ENCODE measurements at regions not wholly inside any gene's neighbourhood (a gene's known extent, or its start where the extent isn't known, plus 50 kb on each side); places are given as distances from the start of the nearest gene placed in this dataset.

DNA sequence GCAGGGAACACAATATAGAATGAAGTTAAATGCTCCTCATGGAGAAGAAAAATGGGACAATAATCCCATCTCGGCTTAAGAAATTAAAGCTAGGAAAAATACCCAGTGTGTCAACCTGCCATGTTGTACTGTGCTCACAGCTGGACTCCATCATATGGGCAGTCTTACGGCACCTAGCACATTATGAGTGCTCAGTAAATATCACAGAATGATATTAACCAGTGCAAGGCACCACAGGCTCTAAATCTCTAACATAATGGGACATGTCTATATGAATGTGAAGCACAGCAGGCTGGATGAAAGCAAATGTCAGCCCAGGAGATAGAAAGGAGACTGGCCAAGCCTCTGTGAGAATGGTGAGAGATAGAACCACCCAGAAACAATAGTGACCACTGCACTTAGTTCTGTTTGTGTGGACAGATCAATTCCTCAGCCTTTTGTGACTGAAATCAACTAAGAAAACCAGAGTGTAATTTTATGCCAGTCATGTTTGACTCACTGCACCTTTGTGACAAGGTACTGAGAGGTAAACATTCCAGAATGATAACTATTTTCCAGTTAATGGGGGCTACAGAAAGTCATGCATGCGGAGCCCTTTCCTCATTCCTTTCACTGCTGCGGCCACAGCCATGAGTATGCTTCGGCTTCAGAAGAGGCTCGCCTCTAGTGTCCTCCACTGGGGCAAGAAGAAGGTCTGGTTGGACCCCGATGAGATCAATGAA lies 140.4 kb upstream of the CDH6 start:
- H2AFZ ChIP-seq (ENCODE audit: low read depth, low read length) = no peak overlapping the region
- H3K9me3 ChIP-seq (ENCODE audit: low read length) = no peaks in the 10 kb centered on the region
- H3K36me3 ChIP-seq (ENCODE audit: insufficient read depth, low read length) = no peaks in the 10 kb centered on the region
- H3K27me3 ChIP-seq (ENCODE audit: insufficient read depth, low read length) = no peaks in the 10 kb centered on the region
- H3K4me1 ChIP-seq (ENCODE audit: insufficient read depth, low read length) = peaks cover 4% of the 10 kb centered on the region
- H3K4me3 ChIP-seq (ENCODE audit: low read length) = no peak overlapping the region

DNA sequence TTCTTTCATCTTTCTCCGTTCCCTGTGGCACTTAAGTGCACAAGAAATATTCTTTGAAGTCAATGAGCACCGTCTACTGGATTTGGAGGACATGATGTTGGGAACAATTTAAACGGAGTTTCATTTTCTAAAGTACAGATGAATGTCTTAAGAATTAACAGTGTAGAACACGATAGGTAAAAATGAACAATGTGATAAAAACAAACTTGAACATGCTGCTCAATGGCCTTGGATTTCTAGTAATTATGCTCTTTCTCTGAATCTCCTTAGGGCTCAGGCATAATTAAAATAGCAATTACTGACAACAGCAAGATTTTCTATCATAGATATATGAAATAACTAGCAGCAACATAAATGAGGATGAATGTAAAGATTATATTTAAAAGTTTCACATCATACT lies 142.2 kb upstream of the CDH6 start:
- no peaks in the 10 kb centered on the region for H3K36me3 ChIP-seq (ENCODE audit: insufficient read depth, low read length)
- no peaks in the 10 kb centered on the region for H3K9me3 ChIP-seq (ENCODE audit: low read length)
- H3K4me1 ChIP-seq (ENCODE audit: insufficient read depth, low read length) = peaks cover 4% of the 10 kb centered on the region

GRCh38 chr5:31049936-31050704 lies 143.4 kb upstream of the CDH6 start:
- Histone ChIP-seq H3K4me3 (ENCODE audit: low read length) (no peak overlapping the region), H3K9me3 (ENCODE audit: low read length) (no peaks in the 10 kb centered on the region), H3K27me3 (ENCODE audit: insufficient read depth, low read length) (no peaks in the 10 kb centered on the region), H3K4me1 (ENCODE audit: insufficient read depth, low read length) (peaks cover 4% of the 10 kb centered on the region), H3K36me3 (ENCODE audit: insufficient read depth, low read length) (no peaks in the 10 kb centered on the region), H2AFZ (ENCODE audit: low read depth, low read length) (no peak overlapping the region)

More for the DNA sequence above, 142.2 kb upstream of the CDH6 start:
- no peaks in the 10 kb centered on the region for H3K27me3 ChIP-seq (ENCODE audit: insufficient read depth, low read length)
- no peak overlapping the region for H3K4me3 ChIP-seq (ENCODE audit: low read length)
- no peak overlapping the region for H2AFZ ChIP-seq (ENCODE audit: low read depth, low read length)

GRCh38 chr5:31049461-31049860 lies 144.0 kb upstream of the CDH6 start:
- H3K36me3 ChIP-seq (ENCODE audit: insufficient read depth, low read length) = no peaks in the 10 kb centered on the region
- no peaks in the 10 kb centered on the region for H3K27me3 ChIP-seq (ENCODE audit: insufficient read depth, low read length)
- no peaks in the 10 kb centered on the region for H3K9me3 ChIP-seq (ENCODE audit: low read length)
- no peak overlapping the region for H3K4me3 ChIP-seq (ENCODE audit: low read length)
- no peak overlapping the region for H2AFZ ChIP-seq (ENCODE audit: low read depth, low read length)
- H3K4me1 ChIP-seq (ENCODE audit: insufficient read depth, low read length) = peaks cover 4% of the 10 kb centered on the region

DNA sequence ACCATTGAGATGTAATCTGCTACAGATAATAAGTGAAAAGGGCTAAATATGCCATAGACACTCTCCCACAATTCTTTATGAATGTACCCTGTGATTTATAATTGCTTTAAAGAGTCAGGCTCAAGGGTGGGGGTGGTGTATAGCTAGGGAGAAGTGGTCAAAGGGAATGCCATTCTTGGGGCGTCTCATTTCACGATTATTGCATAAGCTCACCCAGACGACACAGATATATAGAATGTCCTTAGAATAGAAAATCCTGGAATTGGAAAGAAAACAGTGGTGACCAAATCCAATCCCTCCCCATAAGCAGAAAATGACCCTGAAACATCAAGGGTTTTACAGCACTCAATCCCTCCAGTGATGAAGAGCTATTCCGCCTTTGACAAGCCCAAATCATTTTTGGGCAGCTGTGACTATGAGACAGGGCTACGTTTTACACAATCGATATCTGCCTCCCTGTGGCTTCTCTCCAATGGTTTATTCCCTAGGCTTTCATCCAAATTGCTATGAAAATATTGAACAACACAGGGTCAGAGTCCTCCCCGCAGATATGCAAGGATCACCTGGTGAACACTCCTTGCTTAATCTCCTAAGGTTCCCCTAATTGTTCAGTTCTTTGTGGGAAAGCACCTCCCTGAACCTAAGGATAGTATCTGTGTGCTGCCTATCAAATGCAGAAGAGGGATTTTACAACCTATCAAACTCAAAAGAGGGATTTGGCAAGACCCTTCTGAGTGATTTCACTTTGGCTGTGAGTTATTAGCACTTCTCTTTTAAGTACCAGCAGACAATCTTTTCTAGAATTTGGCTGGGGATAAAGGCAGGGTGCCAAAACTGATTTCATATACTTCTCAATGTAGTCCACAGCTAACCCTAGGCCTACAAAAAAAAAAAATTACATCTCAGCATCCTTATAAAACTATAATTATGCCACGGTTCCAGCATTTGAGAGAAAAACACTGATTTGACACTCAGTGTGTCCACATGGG lies 144.9 kb upstream of the CDH6 start:
- Histone ChIP-seq H3K9me3 (ENCODE audit: low read length) (no peaks in the 10 kb centered on the region), H3K4me3 (ENCODE audit: low read length) (no peak overlapping the region), H3K36me3 (ENCODE audit: insufficient read depth, low read length) (no peaks in the 10 kb centered on the region), H2AFZ (ENCODE audit: low read depth, low read length) (no peak overlapping the region), H3K27me3 (ENCODE audit: insufficient read depth, low read length) (no peaks in the 10 kb centered on the region), H3K4me1 (ENCODE audit: insufficient read depth, low read length) (peaks cover 4% of the 10 kb centered on the region)

GRCh38 chr5:31047621-31048020 lies 145.9 kb upstream of the CDH6 start:
- no peak overlapping the region for H3K4me3 ChIP-seq (ENCODE audit: low read length)
- H3K27me3 ChIP-seq (ENCODE audit: insufficient read depth, low read length) = no peaks in the 10 kb centered on the region
- no peak overlapping the region for H2AFZ ChIP-seq (ENCODE audit: low read depth, low read length)
- H3K36me3 ChIP-seq (ENCODE audit: insufficient read depth, low read length) = no peaks in the 10 kb centered on the region
- H3K9me3 ChIP-seq (ENCODE audit: low read length) = peaks cover 2% of the 10 kb centered on the region
- H3K4me1 ChIP-seq (ENCODE audit: insufficient read depth, low read length) = peaks cover 4% of the 10 kb centered on the region

- H3K9me3 ChIP-seq (ENCODE audit: low read length) = peaks cover 2% of the 10 kb centered on the region
- no peaks in the 10 kb centered on the region for H3K36me3 ChIP-seq (ENCODE audit: insufficient read depth, low read length)
- H2AFZ ChIP-seq (ENCODE audit: low read depth, low read length) = no peak overlapping the region
- H3K4me3 ChIP-seq (ENCODE audit: low read length) = no peak overlapping the region
- H3K4me1 ChIP-seq (ENCODE audit: insufficient read depth, low read length) = peaks cover 4% of the 10 kb centered on the region
- H3K27me3 ChIP-seq (ENCODE audit: insufficient read depth, low read length) = no peaks in the 10 kb centered on the region
These were observed 146.5 kb upstream of the CDH6 start for GRCh38 chr5:31047007-31047406.

- Histone ChIP-seq H3K4me3 (ENCODE audit: low read length) (no peak overlapping the region), H3K4me1 (ENCODE audit: insufficient read depth, low read length) (no peaks in the 10 kb centered on the region), H3K9me3 (ENCODE audit: low read length) (no peaks in the 10 kb centered on the region), H2AFZ (ENCODE audit: low read depth, low read length) (no peak overlapping the region), H3K27me3 (ENCODE audit: insufficient read depth, low read length) (no peaks in the 10 kb centered on the region), H3K36me3 (ENCODE audit: insufficient read depth, low read length) (no peaks in the 10 kb centered on the region)
These were observed 157.1 kb upstream of the CDH6 start for GRCh38 chr5:31036411-31036810.

- Histone ChIP-seq H3K4me1 (ENCODE audit: insufficient read depth, low read length) (no peaks in the 10 kb centered on the region), H3K4me3 (ENCODE audit: low read length) (no peak overlapping the region), H3K27me3 (ENCODE audit: insufficient read depth, low read length) (no peaks in the 10 kb centered on the region), H3K36me3 (ENCODE audit: insufficient read depth, low read length) (no peaks in the 10 kb centered on the region), H3K9me3 (ENCODE audit: low read length) (no peaks in the 10 kb centered on the region), H2AFZ (ENCODE audit: low read depth, low read length) (no peak overlapping the region)
These were observed 160.2 kb upstream of the CDH6 start for GRCh38 chr5:31033295-31033694.

GRCh38 chr5:31029925-31030324 lies 163.6 kb upstream of the CDH6 start:
- no peaks in the 10 kb centered on the region for H3K27me3 ChIP-seq (ENCODE audit: insufficient read depth, low read length)
- no peaks in the 10 kb centered on the region for H3K9me3 ChIP-seq (ENCODE audit: low read length)
- no peak overlapping the region for H2AFZ ChIP-seq (ENCODE audit: low read depth, low read length)
- H3K4me3 ChIP-seq (ENCODE audit: low read length) = no peak overlapping the region
- H3K36me3 ChIP-seq (ENCODE audit: insufficient read depth, low read length) = no peaks in the 10 kb centered on the region
- H3K4me1 ChIP-seq (ENCODE audit: insufficient read depth, low read length) = no peaks in the 10 kb centered on the region

GRCh38 chr5:31027721-31028120 lies 165.8 kb upstream of the CDH6 start:
- H3K9me3 ChIP-seq (ENCODE audit: low read length) = no peaks in the 10 kb centered on the region
- H2AFZ ChIP-seq (ENCODE audit: low read depth, low read length) = no peak overlapping the region
- H3K4me3 ChIP-seq (ENCODE audit: low read length) = no peak overlapping the region
- H3K36me3 ChIP-seq (ENCODE audit: insufficient read depth, low read length) = no peaks in the 10 kb centered on the region
- no peaks in the 10 kb centered on the region for H3K27me3 ChIP-seq (ENCODE audit: insufficient read depth, low read length)
- no peaks in the 10 kb centered on the region for H3K4me1 ChIP-seq (ENCODE audit: insufficient read depth, low read length)

- Histone ChIP-seq H3K9me3 (ENCODE audit: low read length) (no peaks in the 10 kb centered on the region), H3K36me3 (ENCODE audit: insufficient read depth, low read length) (no peaks in the 10 kb centered on the region), H2AFZ (ENCODE audit: low read depth, low read length) (no peak overlapping the region), H3K4me1 (ENCODE audit: insufficient read depth, low read length) (no peaks in the 10 kb centered on the region), H3K4me3 (ENCODE audit: low read length) (no peak overlapping the region), H3K27me3 (ENCODE audit: insufficient read depth, low read length) (no peaks in the 10 kb centered on the region)
These were observed 170.4 kb upstream of the CDH6 start for GRCh38 chr5:31023105-31023504.

DNA sequence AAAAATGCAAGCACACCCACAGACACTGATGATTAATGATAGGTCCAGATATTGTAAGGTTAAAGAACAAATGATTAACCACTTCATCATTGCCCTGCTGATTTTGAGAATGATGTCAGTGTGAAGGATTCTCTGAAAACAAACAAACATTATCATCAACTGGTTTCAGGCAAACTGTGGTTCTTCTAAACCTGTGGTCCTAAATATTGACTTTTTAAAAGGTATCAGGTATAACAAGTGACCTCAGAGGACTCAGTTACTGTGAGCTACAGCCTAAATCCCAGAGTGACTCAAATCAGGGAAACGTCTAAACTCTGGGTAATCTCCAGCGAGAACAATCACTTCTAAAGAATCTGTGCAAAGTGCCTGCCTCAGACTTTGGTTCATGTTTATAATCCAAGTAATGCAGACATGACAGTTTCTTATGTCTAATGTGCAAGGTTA lies 172.3 kb upstream of the CDH6 start:
- no peaks in the 10 kb centered on the region for H3K4me1 ChIP-seq (ENCODE audit: insufficient read depth, low read length)
- H3K4me3 ChIP-seq (ENCODE audit: low read length) = no peak overlapping the region
- H2AFZ ChIP-seq (ENCODE audit: low read depth, low read length) = no peak overlapping the region
- peaks cover 2% of the 10 kb centered on the region for H3K9me3 ChIP-seq (ENCODE audit: low read length)
- H3K36me3 ChIP-seq (ENCODE audit: insufficient read depth, low read length) = no peaks in the 10 kb centered on the region
- H3K27me3 ChIP-seq (ENCODE audit: insufficient read depth, low read length) = no peaks in the 10 kb centered on the region

All from neuron (in vitro differentiated cells).